SH-SY5Y (cell line): ENCODE measurements at regions not wholly inside any gene's neighbourhood (a gene's known extent, or its start where the extent isn't known, plus 50 kb on each side); places are given as distances from the start of the nearest gene placed in this dataset.

ENCODE experiments used
- GATA2 ChIP-seq: IDR thresholded peaks from 2 replicates; pipeline ENCODE4 v1.6.1; 2011; ENCODE audit warnings: mild to moderate bottlenecking, low read depth, low read length
- GATA3 ChIP-seq: IDR thresholded peaks from 2 replicates; pipeline ENCODE4 v1.6.1; 2011; ENCODE audit warnings: low read depth, mild to moderate bottlenecking, low read length, moderate library complexity

DNA sequence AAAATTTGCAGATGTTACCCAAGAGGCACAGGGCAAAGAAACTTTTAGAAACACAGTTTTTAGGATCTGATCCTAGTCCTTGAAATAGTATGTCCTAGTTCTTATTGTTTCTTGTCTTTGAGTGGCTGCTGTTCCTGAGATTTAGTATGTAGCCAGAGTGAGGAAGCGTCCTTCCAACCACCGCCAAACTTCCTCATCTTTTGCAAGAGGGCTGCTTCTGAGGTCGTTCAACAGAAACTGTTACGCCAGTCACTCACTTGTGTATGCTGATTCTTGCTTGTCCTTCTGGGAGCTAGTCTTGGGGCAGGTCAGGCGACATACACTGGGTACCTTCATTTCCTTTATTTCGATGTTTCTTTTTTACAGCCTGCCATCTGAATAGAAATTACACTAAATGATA lies 577.3 kb upstream of the ZNF717 start:
- no peak for TF ChIP-seq GATA3
- no peak for TF ChIP-seq GATA2
